GM21786 (cell line): ENCODE measurements at regions not wholly inside any gene's neighbourhood (a gene's known extent, or its start where the extent isn't known, plus 50 kb on each side); places are given as distances from the start of the nearest gene placed in this dataset.
"Not testable (repeated sequence)": the region's sequence is repeated elsewhere in the genome, so short reads cannot be mapped to it uniquely, and the experiment has no call there.

ENCODE experiments used
- ATAC-seq: cut with Tn5 transposase; IDR thresholded peaks from one replicate; pipeline ENCODE4 v1.9.1; 2021; ENCODE audit not compliant: unreplicated experiment

- ATAC-seq: no peak
These were observed 781.1 kb downstream of the GATA3 start for GRCh38 chr10:8835453-8836167.

GRCh38 chr10:8840356-8840755 lies 785.9 kb downstream of the GATA3 start:
- no peak for ATAC-seq

GRCh38 chr10:8844141-8844540 lies 789.7 kb downstream of the GATA3 start:
- ATAC-seq: no peak

- no peak for ATAC-seq
These were observed 798.1 kb downstream of the GATA3 start for GRCh38 chr10:8852546-8852945.

- ATAC-seq: no peak
These were observed 798.6 kb downstream of the GATA3 start for GRCh38 chr10:8853048-8853447.

GRCh38 chr10:8868924-8869323 lies 814.4 kb downstream of the GATA3 start:
- ATAC-seq: not testable (repeated sequence)

GRCh38 chr10:8873310-8873709 lies 818.8 kb downstream of the GATA3 start:
- ATAC-seq: no peak

- no peak for ATAC-seq
These were observed 819.8 kb downstream of the GATA3 start for GRCh38 chr10:8874268-8874667.

- ATAC-seq: no peak
These were observed 820.5 kb downstream of the GATA3 start for GRCh38 chr10:8874972-8875371.

GRCh38 chr10:8876171-8876570 lies 821.7 kb downstream of the GATA3 start:
- no peak for ATAC-seq

- ATAC-seq: no peak
These were observed 835.0 kb downstream of the GATA3 start for GRCh38 chr10:8889538-8889937.

- no peak for ATAC-seq
These were observed 838.6 kb downstream of the GATA3 start for GRCh38 chr10:8893102-8893501.

GRCh38 chr10:8894148-8894547 lies 839.7 kb downstream of the GATA3 start:
- ATAC-seq: no peak

GRCh38 chr10:8897769-8898168 lies 843.3 kb downstream of the GATA3 start:
- ATAC-seq: no peak

GRCh38 chr10:8898745-8899330 lies 844.4 kb downstream of the GATA3 start:
- ATAC-seq: no peak

GRCh38 chr10:8902926-8903325 lies 848.4 kb downstream of the GATA3 start:
- no peak for ATAC-seq

GRCh38 chr10:8908013-8908412 lies 853.5 kb downstream of the GATA3 start:
- ATAC-seq: no peak

GRCh38 chr10:8910314-8910713 lies 855.8 kb downstream of the GATA3 start:
- no peak for ATAC-seq

GRCh38 chr10:8911032-8911431 lies 856.5 kb downstream of the GATA3 start:
- no peak for ATAC-seq

- ATAC-seq: no peak
These were observed 857.6 kb downstream of the GATA3 start for GRCh38 chr10:8912108-8912507.

GRCh38 chr10:8913720-8914119 lies 859.2 kb downstream of the GATA3 start:
- ATAC-seq: no peak

- no peak for ATAC-seq
These were observed 864.8 kb downstream of the GATA3 start for GRCh38 chr10:8919280-8919679.

GRCh38 chr10:8921568-8921967 lies 867.1 kb downstream of the GATA3 start:
- ATAC-seq: no peak
